Vagina (tissue), 2 donors: ENCODE measurements at regions not wholly inside any gene's neighbourhood (a gene's known extent, or its start where the extent isn't known, plus 50 kb on each side); places are given as distances from the start of the nearest gene placed in this dataset.

Source experiments
- POLR2A ChIP-seq, 2 donors: fragments of 450-650 bp; IDR thresholded peaks; one replicate each; pipeline ENCODE4 v1.6.1; 2017; ENCODE audit warnings: antibody characterized with exemption in 2 of 2, mild to moderate bottlenecking in 2 of 2, moderate library complexity in 2 of 2
- TF ChIP-seq, protein P1 (sequence below), 3 experiments: fragments of 450-650 bp in 2 of 3; fragments of 200-600 bp in 1 of 3; sonication (generic) in 1 of 3; IDR thresholded peaks; one replicate each; pipeline ENCODE4 v1.5.1; 2017 to 2019; ENCODE audit warnings: antibody characterized with exemption in 3 of 3, mild to moderate bottlenecking in 2 of 3, moderate library complexity in 2 of 3

DNA sequence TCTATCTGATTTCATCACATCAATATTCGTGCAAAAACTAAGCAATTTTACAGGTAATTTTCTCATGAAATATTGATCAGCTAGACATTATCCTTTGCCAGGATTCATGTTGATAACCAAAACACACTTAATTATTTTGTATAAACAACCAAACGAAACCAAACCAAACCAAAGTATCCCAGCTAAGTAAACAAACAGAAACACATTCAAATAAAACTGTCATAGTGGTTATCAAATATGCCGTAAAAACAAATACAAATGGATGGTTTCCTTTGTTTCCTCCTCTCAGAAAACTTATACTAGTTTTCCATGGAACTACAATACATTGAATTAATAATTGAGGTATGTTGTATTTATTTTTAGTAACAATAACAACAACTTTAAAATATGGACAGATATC is 777.4 kb downstream of the DSC3 start:
- TF ChIP-seq, protein P1, sequence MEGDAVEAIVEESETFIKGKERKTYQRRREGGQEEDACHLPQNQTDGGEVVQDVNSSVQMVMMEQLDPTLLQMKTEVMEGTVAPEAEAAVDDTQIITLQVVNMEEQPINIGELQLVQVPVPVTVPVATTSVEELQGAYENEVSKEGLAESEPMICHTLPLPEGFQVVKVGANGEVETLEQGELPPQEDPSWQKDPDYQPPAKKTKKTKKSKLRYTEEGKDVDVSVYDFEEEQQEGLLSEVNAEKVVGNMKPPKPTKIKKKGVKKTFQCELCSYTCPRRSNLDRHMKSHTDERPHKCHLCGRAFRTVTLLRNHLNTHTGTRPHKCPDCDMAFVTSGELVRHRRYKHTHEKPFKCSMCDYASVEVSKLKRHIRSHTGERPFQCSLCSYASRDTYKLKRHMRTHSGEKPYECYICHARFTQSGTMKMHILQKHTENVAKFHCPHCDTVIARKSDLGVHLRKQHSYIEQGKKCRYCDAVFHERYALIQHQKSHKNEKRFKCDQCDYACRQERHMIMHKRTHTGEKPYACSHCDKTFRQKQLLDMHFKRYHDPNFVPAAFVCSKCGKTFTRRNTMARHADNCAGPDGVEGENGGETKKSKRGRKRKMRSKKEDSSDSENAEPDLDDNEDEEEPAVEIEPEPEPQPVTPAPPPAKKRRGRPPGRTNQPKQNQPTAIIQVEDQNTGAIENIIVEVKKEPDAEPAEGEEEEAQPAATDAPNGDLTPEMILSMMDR (IDR thresholded peaks at IDR 0.05), result no peak
- TF ChIP-seq POLR2A (IDR thresholded peaks at IDR 0.05), result no peak
